ENCODE measurements at regions not wholly inside any gene's neighbourhood (a gene's known extent, or its start where the extent isn't known, plus 50 kb on each side); places are given as distances from the start of the nearest gene placed in this dataset.
"Not testable (repeated sequence)": the region's sequence is repeated elsewhere in the genome, so short reads cannot be mapped to it uniquely, and the experiment has no call there.

- no peak for DNase-seq
Observed at GRCh38 chr2:144004742-144005141, 515.2 kb downstream of the ZEB2 start.

GRCh38 chr2:144003460-144004075, 516.4 kb downstream of the ZEB2 start:
- no peak for DNase-seq

- DNase-seq: no peak
Observed at GRCh38 chr2:143996974-143997373, 522.9 kb downstream of the ZEB2 start.

- DNase-seq: no peak
Observed at GRCh38 chr2:143994961-143995360, 525.0 kb downstream of the ZEB2 start.

- DNase-seq: not testable (repeated sequence)
Observed at GRCh38 chr2:143991596-143991995, 528.3 kb downstream of the ZEB2 start.

GRCh38 chr2:143988082-143988481, 531.8 kb downstream of the ZEB2 start:
- no peak for DNase-seq

GRCh38 chr2:143981428-143981827, 538.5 kb downstream of the ZEB2 start:
- DNase-seq: no peak

GRCh38 chr2:143977356-143977755, 542.6 kb downstream of the ZEB2 start:
- DNase-seq: no peak

- DNase-seq: no peak
Observed at GRCh38 chr2:143975216-143975615, 544.7 kb downstream of the ZEB2 start.

- DNase-seq: no peak
Observed at GRCh38 chr2:143974262-143974661, 545.7 kb downstream of the ZEB2 start.

GRCh38 chr2:143968860-143969259, 551.1 kb downstream of the ZEB2 start:
- DNase-seq: no peak

GRCh38 chr2:143968360-143968759, 551.6 kb downstream of the ZEB2 start:
- no peak for DNase-seq

- DNase-seq: no peak
Observed at GRCh38 chr2:143965493-143966164, 554.3 kb downstream of the ZEB2 start.

GRCh38 chr2:143964891-143965290, 555.0 kb downstream of the ZEB2 start:
- DNase-seq: no peak

- DNase-seq: no peak
Observed at GRCh38 chr2:143960177-143960576, 559.7 kb downstream of the ZEB2 start.

- no peak for DNase-seq
Observed at GRCh38 chr2:143957321-143957720, 562.6 kb downstream of the ZEB2 start.

GRCh38 chr2:143955401-143956065, 564.4 kb downstream of the ZEB2 start:
- DNase-seq: no peak

GRCh38 chr2:143954844-143955243, 565.1 kb downstream of the ZEB2 start:
- DNase-seq: no peak

- no peak for DNase-seq
Observed at GRCh38 chr2:143954186-143954585, 565.7 kb downstream of the ZEB2 start.

- DNase-seq: no peak
Observed at GRCh38 chr2:143953451-143954030, 566.4 kb downstream of the ZEB2 start.

GRCh38 chr2:143952536-143952935, 567.4 kb downstream of the ZEB2 start:
- DNase-seq: no peak

- DNase-seq: no peak
Observed at GRCh38 chr2:143950704-143951103, 569.2 kb downstream of the ZEB2 start.

- no peak for DNase-seq
Observed at GRCh38 chr2:143949121-143949848, 570.6 kb downstream of the ZEB2 start.
